ENCODE measurements at regions not wholly inside any gene's neighbourhood (a gene's known extent, or its start where the extent isn't known, plus 50 kb on each side); places are given as distances from the start of the nearest gene placed in this dataset.

DNA sequence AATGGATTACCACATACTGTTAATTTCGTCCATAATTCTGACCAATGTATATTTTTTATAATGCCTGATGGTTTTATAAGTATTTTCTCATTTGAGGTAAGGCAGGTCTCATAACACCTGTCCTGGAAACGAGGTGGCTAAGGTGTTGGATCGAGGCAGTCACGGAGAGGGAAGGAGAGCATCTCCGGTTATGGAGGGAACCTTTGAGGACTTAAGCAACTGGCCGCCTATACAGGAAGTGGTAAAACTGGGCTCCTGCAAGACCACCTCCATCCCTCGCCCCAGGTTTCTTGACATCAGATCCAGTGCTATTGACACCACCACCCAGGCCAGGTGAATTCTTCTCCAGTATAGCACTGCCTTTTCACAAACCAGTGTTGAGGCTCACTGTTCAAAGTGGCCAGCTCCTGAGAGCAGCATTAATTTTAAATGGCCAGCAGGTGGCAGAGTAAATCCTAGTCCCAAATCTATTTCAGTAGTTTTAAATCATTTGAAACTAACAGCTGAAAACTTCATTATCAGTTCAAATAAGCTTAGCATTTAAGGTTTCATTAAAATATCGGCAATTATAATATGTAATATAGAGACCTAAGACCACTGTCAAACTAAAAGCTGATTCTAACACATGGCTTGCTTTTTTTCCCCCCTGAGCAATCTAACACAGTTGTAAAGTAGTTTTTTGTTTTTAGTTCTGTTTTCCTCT is 100.8 kb downstream of the PPM1A start:
- DNase-seq = peak in 1 of 2 donors; percentile 16

DNA sequence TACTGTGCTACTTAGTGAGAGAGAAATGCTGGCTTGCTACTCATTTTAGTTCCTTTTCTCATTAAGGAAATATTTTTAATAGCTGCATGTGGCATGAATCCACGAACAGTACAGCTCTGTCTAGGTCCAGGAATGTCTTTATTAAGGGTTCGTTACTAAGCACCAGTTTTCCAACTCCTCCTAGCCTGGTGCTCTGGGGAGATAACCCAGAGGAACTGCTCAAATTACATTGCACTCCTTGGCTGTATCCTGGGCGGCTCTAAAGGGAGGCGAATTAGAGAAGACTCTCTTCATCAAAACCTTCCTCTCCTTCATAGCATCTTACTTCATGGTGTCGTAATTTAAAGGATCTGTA is 101.3 kb downstream of the PPM1A start:
- DNase-seq = no peak

GRCh38 chr14:60353420-60353819 is 104.4 kb downstream of the PPM1A start:
- DNase-seq = no peak

DNA sequence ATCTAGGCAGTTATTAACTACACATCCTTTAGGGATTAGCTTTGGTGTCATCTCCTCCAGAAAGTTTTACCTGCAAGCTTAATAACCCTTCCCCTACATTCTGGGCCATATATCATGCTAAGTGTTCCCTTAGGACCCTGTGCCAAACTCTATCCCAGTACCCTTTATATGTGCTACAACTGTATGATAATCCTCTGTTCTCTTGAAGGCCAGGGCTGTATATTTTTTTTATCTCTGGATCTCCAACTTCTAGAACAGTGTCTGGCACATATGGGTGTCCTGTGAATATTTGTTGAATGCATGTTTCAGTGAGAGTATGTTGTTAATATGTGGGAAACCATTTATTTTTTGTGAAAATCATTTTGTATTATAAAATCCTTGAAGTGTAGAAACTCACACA is 106.7 kb downstream of the PPM1A start:
- no peak for DNase-seq

DNA sequence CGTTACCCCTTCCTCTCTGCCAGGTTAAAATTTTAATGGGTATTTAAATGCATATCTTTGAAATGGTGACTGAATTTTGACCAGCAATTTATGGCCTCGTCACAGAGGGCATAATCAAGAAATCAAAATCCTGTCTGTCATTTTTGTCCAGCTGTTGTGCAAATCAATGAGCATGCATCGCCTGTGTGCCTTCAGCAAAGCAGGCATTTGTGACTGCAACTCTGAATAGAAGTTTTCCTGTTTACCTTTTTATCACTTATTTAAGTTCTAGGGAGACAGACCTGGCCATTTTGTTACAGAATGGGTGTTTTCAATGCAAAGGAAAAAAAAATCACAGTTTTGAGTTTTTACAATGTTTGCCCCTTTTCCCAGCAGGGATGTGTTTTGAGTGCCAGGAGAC is 107.4 kb downstream of the PPM1A start:
- DNase-seq = no peak

DNA sequence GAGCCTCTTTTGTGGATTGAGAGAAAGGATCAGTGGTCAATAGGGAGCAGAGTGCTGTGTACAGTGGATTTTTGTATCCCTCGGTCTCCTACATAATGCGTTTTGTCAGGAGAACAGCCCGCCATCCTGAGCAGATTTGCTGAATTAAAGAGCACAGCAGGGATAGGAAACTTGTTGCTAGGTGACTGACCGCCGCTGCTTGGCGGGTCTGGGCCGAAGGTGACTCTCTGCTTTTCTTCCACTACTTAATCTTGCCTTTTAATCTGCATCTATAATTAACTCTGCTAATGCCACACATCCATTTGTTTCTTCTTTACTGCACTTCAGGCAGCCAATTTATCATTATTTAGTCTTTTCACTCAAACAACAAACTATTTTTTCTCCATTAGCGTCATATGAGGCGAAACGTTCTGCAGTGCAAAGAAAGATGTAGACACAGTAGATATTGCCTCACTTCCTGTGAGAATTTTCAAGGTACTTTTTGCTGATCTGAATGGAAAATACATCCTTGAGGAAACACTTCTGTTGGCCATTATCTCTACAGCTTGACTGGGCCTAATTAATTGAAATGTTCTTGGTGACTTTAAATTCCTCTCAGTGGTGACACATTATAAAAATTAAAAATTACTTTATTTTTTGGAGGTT is 108.0 kb downstream of the PPM1A start:
- DNase-seq = no peak

- DNase-seq = no peak
Measured at GRCh38 chr14:60357551-60358149, 108.6 kb downstream of the PPM1A start.

DNA sequence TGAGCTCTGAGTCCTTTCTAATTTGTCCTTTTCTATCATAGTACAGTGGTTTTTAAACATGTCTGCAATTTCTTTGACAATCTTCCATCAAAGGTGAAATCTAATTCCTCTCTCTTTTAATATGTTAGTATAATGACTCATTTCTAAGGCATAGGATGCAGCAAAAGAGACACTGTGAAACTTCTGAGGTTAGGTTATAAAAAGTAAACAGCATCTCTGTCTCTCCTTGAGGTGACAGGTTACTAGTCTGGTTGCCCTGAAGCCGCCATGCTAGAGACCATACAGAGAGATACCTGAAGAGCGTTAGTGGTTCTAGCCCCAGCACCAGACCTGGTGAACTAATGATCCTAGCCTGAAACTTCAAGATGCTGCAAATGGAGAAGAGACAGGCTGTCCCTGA is 114.3 kb downstream of the PPM1A start:
- no peak for DNase-seq

DNA sequence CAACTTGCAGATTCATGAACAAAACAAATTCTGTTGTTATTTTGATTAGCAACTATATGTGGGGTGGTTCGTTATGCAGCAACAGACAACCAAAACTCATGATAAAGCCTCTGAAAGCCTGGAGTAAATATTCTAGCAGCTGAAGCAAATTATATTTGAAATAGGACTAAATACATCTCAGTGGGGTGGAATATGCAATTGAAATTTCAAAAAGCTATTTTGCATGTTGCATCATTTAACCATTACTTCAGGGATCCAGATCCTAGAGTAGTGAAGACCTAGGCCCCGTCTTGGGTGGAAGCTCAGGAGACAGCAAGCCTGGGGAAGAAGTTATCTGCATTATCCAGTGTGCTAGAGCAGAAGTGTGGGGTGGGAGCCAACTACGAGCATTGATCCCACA is 114.7 kb downstream of the PPM1A start:
- no peak for DNase-seq

GRCh38 chr14:60381909-60382308 is 104.0 kb downstream of the C14orf39 start:
- DNase-seq = no peak

All from activated CD4-positive, alpha-beta T cell treated with anti-CD3 and anti-CD28 coated beads for 4 hours (primary cell).